Breast epithelium (tissue), 4 donors: ENCODE measurements at regions not wholly inside any gene's neighbourhood (a gene's known extent, or its start where the extent isn't known, plus 50 kb on each side); places are given as distances from the start of the nearest gene placed in this dataset.

Experiments
- DNase-seq, 2 donors: peaks; one replicate each; pipeline ENCODE4 v3.0.0-alpha.2; 2019; ENCODE audit warnings: low spot score in 2 of 2
- H3K27ac ChIP-seq, 2 donors: fragments of 200-600 bp; sonication (generic) in 1 of 2; one replicate each; pipeline ENCODE4 v1.5.1; 2016 to 2019; ENCODE audit warnings: mild to moderate bottlenecking in 1 of 2
- H3K27me3 ChIP-seq, 2 donors: fragments of 200-600 bp; sonication (generic) in 1 of 2; one replicate each; pipeline versions ENCODE4 v1.5.1 to v1.6.0; 2017 to 2019; ENCODE audit warnings: control low read depth in 1 of 2, mild to moderate bottlenecking in 1 of 2
- H3K36me3 ChIP-seq: fragments of 200-600 bp; one replicate; pipeline ENCODE4 v1.5.1; 2019
- H3K4me1 ChIP-seq, 2 donors: fragments of 200-600 bp; sonication (generic); one replicate each; pipeline ENCODE4 v1.5.1; 2016 to 2019; ENCODE audit warnings: control low read depth in 1 of 2
- H3K4me3 ChIP-seq, 3 donors: fragments of 200-600 bp; sonication (generic); 1 replicate in 2 of 3; 2 replicates in 1 of 3; pipeline ENCODE4 v1.5.1; 2016 to 2019; ENCODE audit warnings: mild to moderate bottlenecking in 3 of 3, moderate library complexity in 2 of 3
- H3K9me3 ChIP-seq, 2 donors: fragments of 200-600 bp; sonication (generic) in 1 of 2; one replicate each; pipeline ENCODE4 v1.5.1; 2016 to 2019; ENCODE audit warnings: control low read depth in 1 of 2
- CTCF ChIP-seq, 3 donors: fragments of 450-650 bp; IDR thresholded peaks; one replicate each; pipeline ENCODE4 v1.5.1; 2016 to 2017; ENCODE audit warnings: antibody characterized with exemption in 3 of 3, mild to moderate bottlenecking in 3 of 3, moderate library complexity in 3 of 3
- POLR2A ChIP-seq: fragments of 450-650 bp; IDR thresholded peaks from one replicate; pipeline ENCODE4 v1.6.1; 2016; ENCODE audit warnings: antibody characterized with exemption, mild to moderate bottlenecking, moderate library complexity
- POLR2AphosphoS5 ChIP-seq, 3 donors: sonication (generic); formaldehyde crosslinking; IDR thresholded peaks; one replicate each; pipeline ENCODE4 v1.6.1; 2017; ENCODE audit warnings: antibody characterized with exemption in 3 of 3
- intact Hi-C: fragments of 100-400 bp; cut with DNase I; formaldehyde crosslinking; loops from one replicate; pipeline ENCODE4 v1.15.1; 2023; ENCODE audit warnings: low total_unique reads

GRCh38 chr10:111247781-111248389 lies 171.1 kb downstream of the ADRA2A start:
- intact Hi-C loops: no loop called here
- peaks cover 0 to 7% of the 10 kb centered on the region in 2 donors for H3K27me3 ChIP-seq
- H3K4me3 ChIP-seq: no peak overlapping the region
- H3K9me3 ChIP-seq: peaks cover 0 to 8% of the 10 kb centered on the region in 2 donors
- no peak overlapping the region for H3K27ac ChIP-seq
- DNase-seq: no peak
- TF ChIP-seq CTCF (IDR thresholded peaks at IDR 0.05) (no peak), POLR2AphosphoS5 (IDR thresholded peaks at IDR 0.05) (no peak), POLR2A (no peak)
- H3K4me1 ChIP-seq: no peaks in the 10 kb centered on the region
- no peaks in the 10 kb centered on the region for H3K36me3 ChIP-seq

- Histone ChIP-seq H3K27me3 (peaks cover 0 to 3% of the 10 kb centered on the region in 2 donors), H3K9me3 (peaks cover 0 to 8% of the 10 kb centered on the region in 2 donors), H3K36me3 (no peaks in the 10 kb centered on the region), H3K4me1 (no peaks in the 10 kb centered on the region), H3K27ac (no peak overlapping the region), H3K4me3 (no peak overlapping the region)
- TF ChIP-seq POLR2A (no peak), POLR2AphosphoS5 (IDR thresholded peaks at IDR 0.05) (no peak), CTCF (IDR thresholded peaks at IDR 0.05) (no peak)
- intact Hi-C loops: no loop called here
- DNase-seq: no peak
These were observed 173.1 kb downstream of the ADRA2A start for GRCh38 chr10:111249925-111250324.

- Histone ChIP-seq H3K4me3 (no peak overlapping the region), H3K9me3 (peaks cover 0 to 7% of the 10 kb centered on the region in 2 donors), H3K36me3 (no peaks in the 10 kb centered on the region), H3K4me1 (no peaks in the 10 kb centered on the region), H3K27ac (no peak overlapping the region), H3K27me3 (no peaks in the 10 kb centered on the region)
- DNase-seq: no peak
- TF ChIP-seq POLR2AphosphoS5 (IDR thresholded peaks at IDR 0.05) (no peak), CTCF (IDR thresholded peaks at IDR 0.05) (no peak), POLR2A (no peak)
- intact Hi-C loops: no loop called here
These were observed 184.3 kb downstream of the ADRA2A start for GRCh38 chr10:111261081-111261615.

GRCh38 chr10:111265341-111265740 lies 188.5 kb downstream of the ADRA2A start:
- Histone ChIP-seq H3K36me3 (no peaks in the 10 kb centered on the region), H3K9me3 (peaks cover 0 to 7% of the 10 kb centered on the region in 2 donors), H3K4me3 (no peak overlapping the region), H3K27ac (no peak overlapping the region), H3K27me3 (no peaks in the 10 kb centered on the region), H3K4me1 (no peaks in the 10 kb centered on the region)
- TF ChIP-seq POLR2A (no peak), POLR2AphosphoS5 (IDR thresholded peaks at IDR 0.05) (no peak)
- no peak for DNase-seq
- intact Hi-C loops: no loop called here

- Histone ChIP-seq H3K4me1 (no peaks in the 10 kb centered on the region), H3K27me3 (no peaks in the 10 kb centered on the region), H3K9me3 (peaks cover 0 to 7% of the 10 kb centered on the region in 2 donors), H3K4me3 (no peak overlapping the region), H3K36me3 (no peaks in the 10 kb centered on the region), H3K27ac (no peak overlapping the region)
- DNase-seq: no peak
- TF ChIP-seq CTCF (IDR thresholded peaks at IDR 0.05): no peak
- no peak for TF ChIP-seq POLR2AphosphoS5 (IDR thresholded peaks at IDR 0.05)
- no peak for TF ChIP-seq POLR2A
- intact Hi-C loops: no loop called here
These were observed 189.3 kb downstream of the ADRA2A start for GRCh38 chr10:111266165-111266564.
